A549 (cell line): ENCODE measurements at regions not wholly inside any gene's neighbourhood (a gene's known extent, or its start where the extent isn't known, plus 50 kb on each side); places are given as distances from the start of the nearest gene placed in this dataset.
A peak's percentile ranks its signal among the peaks of the same experiment; 100 is the strongest.

Experiments
- ATAC-seq, 2 experiments: fragments of 200-7000 bp in 1 of 2; fragments of >200 bp in 1 of 2; cut with Nextera tagmentation in 1 of 2; cut with Tn5 transposase in 1 of 2; 3 replicates each; pipeline versions ENCODE4 v1.8.0 to v1.9.1; 2018 to 2020; ENCODE audit warnings: mild to moderate bottlenecking in 1 of 2, moderate library complexity in 1 of 2
- CTCF ChIA-PET: fragments of 300-600 bp; sonication (Branson Sonifier 250); formaldehyde crosslinking; extraction: SDS; loops from one replicate; lab custom pipeline; 2021; ENCODE audit warnings: antibody characterized with exemption, inconsistent platforms; lab: Yijun Ruan, JAX
- POLR2A ChIA-PET: fragments of 350-600 bp; formaldehyde crosslinking; extraction: SDS; loops from one replicate; lab custom pipeline; 2021; ENCODE audit warnings: antibody characterized with exemption, inconsistent platforms; lab: Yijun Ruan, JAX
- DNase-seq, 2 experiments: peaks; one replicate each; pipeline versions ENCODE4 v3.0.0 to v3.0.0-alpha.2; 2011 to 2016; ENCODE audit warnings: low read depth in 1 of 2, low spot score in 1 of 2
- FAIRE-seq: peaks from 2 replicates; lab custom pipeline; 2011; peaks lifted over from hg19 to GRCh38; lab: Jason Lieb, UNC
- H3K27ac ChIP-seq, 2 experiments: fragments of >200 bp; sonication (Bioruptor Twin); formaldehyde crosslinking; 3 replicates each; pipeline ENCODE4 v1.5.1; 2016 to 2017
- H3K4me1 ChIP-seq: fragments of >200 bp; sonication (Bioruptor Twin); formaldehyde crosslinking; 3 replicates; pipeline ENCODE4 v1.6.1; 2016
- H3K4me2 ChIP-seq: fragments of >200 bp; sonication (Bioruptor Twin); formaldehyde crosslinking; 3 replicates; pipeline ENCODE4 v1.6.1; 2016
- H3K4me3 ChIP-seq: fragments of >200 bp; sonication (Bioruptor Twin); formaldehyde crosslinking; 3 replicates; pipeline ENCODE4 v1.5.1; 2016
- H3K9me3 ChIP-seq: fragments of >200 bp; sonication (Bioruptor Twin); formaldehyde crosslinking; 3 replicates; pipeline ENCODE4 v1.6.1; 2016
- CBX2 ChIP-seq: fragments of 200-600 bp; sonication (generic); IDR thresholded peaks from 2 replicates; pipeline ENCODE4 v1.6.1; 2016; ENCODE audit warnings: low read depth, mild to moderate bottlenecking, borderline replicate concordance
- CBX8 ChIP-seq: fragments of 200-600 bp; sonication (generic); IDR thresholded peaks from 2 replicates; pipeline ENCODE4 v1.6.1; 2016
- E2F6 ChIP-seq: IDR thresholded peaks from 2 replicates; pipeline ENCODE4 v1.6.1; 2012; ENCODE audit warnings: low read depth, borderline replicate concordance
- EHF ChIP-seq: fragments of 250-450 bp; sonication (Bioruptor Pico); IDR thresholded peaks from 2 replicates; pipeline ENCODE4 v1.5.0; 2020; ENCODE audit warnings: mild to moderate bottlenecking
- EHMT2 ChIP-seq: fragments of 200-600 bp; sonication (generic); IDR thresholded peaks from 2 replicates; pipeline ENCODE4 v1.6.1; 2016; ENCODE audit warnings: antibody characterized with exemption, low read depth, mild to moderate bottlenecking, moderate library complexity
- ELK1 ChIP-seq: fragments of 150-350 bp; IDR thresholded peaks from 2 replicates; pipeline ENCODE4 v1.6.1; 2014; ENCODE audit warnings: low read depth, mild to moderate bottlenecking, low read length
- ESRRA ChIP-seq: fragments of 150-350 bp; IDR thresholded peaks from 2 replicates; pipeline ENCODE4 v1.6.1; 2014; ENCODE audit warnings: mild to moderate bottlenecking, low read length, borderline replicate concordance
- FOSB ChIP-seq: fragments of 250-450 bp; sonication (Bioruptor Pico); IDR thresholded peaks from 2 replicates; pipeline ENCODE4 v1.5.0; 2020; ENCODE audit warnings: mild to moderate bottlenecking, moderate library complexity
- FOSL2 ChIP-seq, 2 experiments: fragments of 450-650 bp in 1 of 2; fragments of >200 bp in 1 of 2; sonication (Bioruptor Twin) in 1 of 2; formaldehyde crosslinking; IDR thresholded peaks; 2 replicates each; pipeline versions ENCODE4 v1.5.0 to v1.6.1; 2016 to 2020; ENCODE audit warnings: mild to moderate bottlenecking in 1 of 2, moderate library complexity in 1 of 2
- HOXB5 ChIP-seq: fragments of 250-450 bp; sonication (Bioruptor Pico); IDR thresholded peaks from 2 replicates; pipeline ENCODE4 v1.5.0; 2020; ENCODE audit warnings: mild to moderate bottlenecking, moderate library complexity
- JUN ChIP-seq, 2 experiments: fragments of >200 bp; sonication (Bioruptor Twin); formaldehyde crosslinking; IDR thresholded peaks; 2 replicates in 1 of 2; 3 replicates in 1 of 2; pipeline ENCODE4 v1.6.1; 2016 to 2017
- KDM1A ChIP-seq: fragments of 200-600 bp; sonication (generic); IDR thresholded peaks from 2 replicates; pipeline ENCODE4 v1.6.1; 2016; ENCODE audit warnings: low read depth, mild to moderate bottlenecking
- MAX ChIP-seq: IDR thresholded peaks from 2 replicates; pipeline ENCODE4 v1.6.1; 2012
- MYC ChIP-seq: IDR thresholded peaks from 2 replicates; pipeline ENCODE4 v1.6.1; 2012; ENCODE audit warnings: mild to moderate bottlenecking, inconsistent platforms, low read length, improper control_type of control experiment, borderline replicate concordance
- POLR2A ChIP-seq: IDR thresholded peaks from 2 replicates; pipeline ENCODE4 v1.6.1; 2012; ENCODE audit warnings: mild to moderate bottlenecking, low read length
- RAD21 ChIP-seq, 2 experiments: fragments of >200 bp in 1 of 2; sonication (Bioruptor Twin) in 1 of 2; formaldehyde crosslinking in 1 of 2; IDR thresholded peaks in 1 of 2; conservative IDR thresholded peaks in 1 of 2; 2 replicates in 1 of 2; 3 replicates in 1 of 2; pipeline ENCODE4 v1.6.1; 2012 to 2018; ENCODE audit warnings: inconsistent platforms in 1 of 2
- RCOR1 ChIP-seq: fragments of 150-350 bp; IDR thresholded peaks from 2 replicates; pipeline ENCODE4 v1.6.1; 2014; ENCODE audit warnings: antibody characterized with exemption, low read length, low read depth
- RFX5 ChIP-seq: fragments of 450-650 bp; IDR thresholded peaks from 2 replicates; pipeline ENCODE4 v1.7.1; 2014; ENCODE audit warnings: antibody characterized with exemption, mild to moderate bottlenecking, moderate library complexity
- SMC3 ChIP-seq: fragments of >200 bp; sonication (Bioruptor Twin); formaldehyde crosslinking; IDR thresholded peaks from 3 replicates; pipeline ENCODE4 v1.6.1; 2018; ENCODE audit warnings: inconsistent platforms
- SREBF2 ChIP-seq: fragments of 450-650 bp; IDR thresholded peaks from 2 replicates; pipeline ENCODE4 v1.6.1; 2014; ENCODE audit warnings: mild to moderate bottlenecking, moderate library complexity
- TFCP2L1 ChIP-seq: fragments of 250-450 bp; sonication (Bioruptor Pico); IDR thresholded peaks from 2 replicates; pipeline ENCODE4 v1.5.0; 2021; ENCODE audit warnings: mild to moderate bottlenecking
- TP53 ChIP-seq: fragments of 250-450 bp; sonication (Bioruptor Pico); IDR thresholded peaks from 2 replicates; pipeline ENCODE4 v1.5.0; 2021; ENCODE audit warnings: mild to moderate bottlenecking, moderate library complexity
- ZSCAN20 ChIP-seq: fragments of 250-450 bp; sonication (Bioruptor Pico); IDR thresholded peaks from 2 replicates; pipeline ENCODE4 v1.8.0; 2022; ENCODE audit warnings: mild to moderate bottlenecking, moderate library complexity
- WGBS: methylation state at CpG from one replicate; pipeline ENCODE4 v1.1.6; 2017; ENCODE audit errors: missing lambda C conversion rate; 5-methylcytosine and 5-hydroxymethylcytosine counted together

- Histone ChIP-seq H3K9me3 (no peaks in the 10 kb centered on the region), H3K4me1 (peaks cover 12% of the 10 kb centered on the region; the same call in 1 of the 3 replicates), H3K4me3 (no peak overlapping the region), H3K4me2 (no peak overlapping the region), H3K27ac (peak overlapping the region in 1 of 2 experiments; percentile 33; a peak in 2 of 6 replicates)
- no peak for FAIRE-seq
- 0 out of 6 replicates have a peak, but pooled peaks of 1 of the 2 experiments have one; percentile 30 for ATAC-seq
- ChIA-PET POLR2A (no interaction called here), CTCF (no interaction called here)
- TF ChIP-seq RFX5 = no peak
- no peak for TF ChIP-seq RAD21 (conservative IDR thresholded peaks at IDR 0.05 in 1 of 2, IDR thresholded peaks at IDR 0.05 in 1 of 2)
- no peak for TF ChIP-seq FOSL2 (IDR thresholded peaks at IDR 0.05)
- TF ChIP-seq FOSL2 (CRISPR knock-in tag; IDR thresholded peaks at IDR 0.05) = peak; percentile 51
- TF ChIP-seq ELK1 = no peak
- DNase-seq = no peak
- 0% methylated on average over 4 of the region's 4 CpGs for WGBS
Observed at GRCh38 chr17:33389504-33390135, 96.5 kb upstream of the ASIC2 start.

- Histone ChIP-seq H3K4me3 (no peak overlapping the region), H3K4me2 (no peak overlapping the region; the same call in 2 of the 3 replicates), H3K27ac (no peak overlapping the region), H3K9me3 (no peaks in the 10 kb centered on the region), H3K4me1 (peaks cover 12% of the 10 kb centered on the region; the same call in 1 of the 3 replicates)
- CTCF ChIA-PET = no interaction called here
- ATAC-seq (peak; percentile 50 to 65; a peak in 5 of 6 replicates), FAIRE-seq (no peak), DNase-seq (peak in 1 of 2 experiments; percentile 43)
- WGBS = 5% methylated on average over 6 of the region's 6 CpGs
- TF ChIP-seq CBX2 (no peak), MYC (no peak), EHMT2 (no peak), ZSCAN20 (CRISPR knock-in tag) (no peak), TP53 (CRISPR knock-in tag) (no peak), CBX8 (no peak), POLR2A (no peak), HOXB5 (no peak), JUN (IDR thresholded peaks at IDR 0.05) (no peak), EHF (CRISPR knock-in tag) (no peak), ELK1 (no peak)
- POLR2A ChIA-PET = no interaction called here
Observed at GRCh38 chr17:33390479-33391176, 97.5 kb upstream of the ASIC2 start.

GRCh38 chr17:33396818-33397217, 103.7 kb upstream of the ASIC2 start:
- ChIA-PET CTCF (no interaction called here), POLR2A (no interaction called here)
- Histone ChIP-seq H3K9me3 (no peaks in the 10 kb centered on the region; the same call in 2 of the 3 replicates), H3K4me3 (no peak overlapping the region), H3K4me1 (no peaks in the 10 kb centered on the region), H3K27ac (no peak overlapping the region), H3K4me2 (no peak overlapping the region)
- DNase-seq (no peak), ATAC-seq (no peak), FAIRE-seq (no peak)
- no peak for TF ChIP-seq FOSB
- TF ChIP-seq RFX5 = no peak
- TF ChIP-seq POLR2A = no peak
- no peak for TF ChIP-seq ESRRA
- no peak for TF ChIP-seq SREBF2
- TF ChIP-seq SMC3 = no peak
- TF ChIP-seq RCOR1 = no peak
- no peak for TF ChIP-seq E2F6
- no peak for TF ChIP-seq KDM1A
- TF ChIP-seq RAD21 (conservative IDR thresholded peaks at IDR 0.05 in 1 of 2, IDR thresholded peaks at IDR 0.05 in 1 of 2) = no peak
- TF ChIP-seq TFCP2L1 (CRISPR knock-in tag) = no peak
- TF ChIP-seq MAX = no peak
- 5% methylated on average over 3 of the region's 3 CpGs for WGBS
